GM19193 (cell line): ENCODE measurements at regions not wholly inside any gene's neighbourhood (a gene's known extent, or its start where the extent isn't known, plus 50 kb on each side); places are given as distances from the start of the nearest gene placed in this dataset.

Source experiments
- POLR2A ChIP-seq: IDR thresholded peaks from 4 replicates; pipeline ENCODE4 v1.6.1; 2011; ENCODE audit not compliant: insufficient read depth, insufficient read length; ENCODE audit errors: extremely low read depth

GRCh38 chr12:131390412-131391334 is 320.2 kb upstream of the SFSWAP start:
- TF ChIP-seq POLR2A = no peak

DNA sequence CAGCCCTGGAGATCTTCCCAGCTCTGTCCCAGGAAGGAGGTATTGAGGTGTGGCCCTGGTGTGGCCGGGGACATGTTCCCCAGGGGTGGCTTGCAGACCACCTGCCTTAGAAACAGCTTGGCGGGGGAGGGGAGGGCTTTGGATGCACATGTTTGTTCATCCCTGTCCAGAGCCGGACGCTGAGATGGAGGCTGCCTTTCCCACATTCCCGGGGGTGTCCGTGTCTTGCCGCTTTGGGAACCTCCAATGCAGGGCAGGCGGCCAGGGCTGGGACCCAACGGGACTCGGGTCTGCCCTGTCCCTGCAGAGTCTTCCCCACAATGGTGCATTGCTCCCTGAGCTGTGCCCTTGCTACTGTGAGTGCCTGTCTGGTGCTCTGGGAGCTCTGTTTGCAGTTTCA is 319.5 kb upstream of the SFSWAP start:
- TF ChIP-seq POLR2A = no peak

DNA sequence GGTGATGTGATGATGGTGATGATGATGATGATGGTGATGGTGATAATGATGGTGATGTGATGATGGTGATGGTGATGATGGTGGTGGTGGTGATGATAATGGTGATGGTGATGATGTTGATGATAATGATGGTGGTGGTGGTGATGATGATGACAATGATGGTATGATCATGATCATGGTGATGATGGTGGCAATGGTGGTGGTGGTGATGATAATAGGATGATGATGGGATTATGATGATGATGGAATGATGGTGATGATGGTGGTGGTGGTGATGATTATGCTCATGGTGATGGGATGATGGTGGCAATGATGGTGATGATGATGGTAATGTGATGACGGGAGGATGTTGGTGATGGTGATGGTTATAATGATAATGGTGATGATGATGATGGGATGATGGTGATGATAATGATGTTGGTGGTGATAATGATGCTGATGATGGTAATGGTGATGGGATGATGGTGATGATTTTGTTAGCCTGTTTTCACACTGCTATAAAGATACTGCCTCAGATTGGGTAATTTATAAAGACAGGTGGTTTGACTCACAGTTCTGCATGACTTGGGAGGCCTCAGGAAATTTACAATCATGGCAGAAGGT is 314.8 kb upstream of the SFSWAP start:
- no peak for TF ChIP-seq POLR2A

GRCh38 chr12:131397493-131398181 is 313.3 kb upstream of the SFSWAP start:
- TF ChIP-seq POLR2A = no peak

DNA sequence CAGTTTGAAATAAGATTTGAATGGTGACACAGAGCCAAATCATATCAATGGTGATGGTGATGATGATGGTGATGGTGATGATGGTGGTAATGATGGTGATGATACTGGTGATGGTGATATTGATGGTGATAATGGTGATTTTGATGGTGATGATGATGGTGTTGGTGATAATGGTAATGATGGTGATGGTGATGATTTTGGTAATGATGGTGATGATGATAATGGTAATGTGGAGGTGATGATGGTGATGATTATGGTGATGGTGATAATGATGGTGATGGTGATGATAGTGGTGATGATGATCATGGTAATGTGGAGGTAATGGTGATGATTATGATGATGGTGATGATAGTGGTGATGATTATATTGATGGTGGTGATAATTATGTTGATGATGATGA is 311.9 kb upstream of the SFSWAP start:
- TF ChIP-seq POLR2A = no peak

GRCh38 chr12:131402781-131403396 is 308.0 kb upstream of the SFSWAP start:
- no peak for TF ChIP-seq POLR2A

GRCh38 chr12:131403676-131404075 is 307.2 kb upstream of the SFSWAP start:
- no peak for TF ChIP-seq POLR2A

- no peak for TF ChIP-seq POLR2A
Observed at GRCh38 chr12:131404705-131405104, 306.2 kb upstream of the SFSWAP start.

- no peak for TF ChIP-seq POLR2A
Observed at GRCh38 chr12:131407221-131408035, 303.5 kb upstream of the SFSWAP start.

DNA sequence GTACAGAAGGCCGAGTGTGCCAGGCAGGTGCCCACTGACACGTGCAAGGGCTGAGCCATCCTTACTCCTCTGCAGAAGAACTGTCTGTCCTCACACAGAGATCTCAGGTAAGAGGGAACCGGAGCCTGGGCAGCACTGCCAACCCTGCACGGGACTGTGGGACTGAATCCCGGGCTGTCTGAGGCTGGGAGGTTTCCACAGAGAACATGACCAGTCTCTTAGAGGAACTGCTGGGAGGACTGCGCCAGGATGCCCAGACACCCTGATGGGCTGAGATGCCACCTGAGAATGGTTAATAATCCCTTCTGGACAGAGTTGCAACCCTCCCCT is 302.9 kb upstream of the SFSWAP start:
- TF ChIP-seq POLR2A = no peak

DNA sequence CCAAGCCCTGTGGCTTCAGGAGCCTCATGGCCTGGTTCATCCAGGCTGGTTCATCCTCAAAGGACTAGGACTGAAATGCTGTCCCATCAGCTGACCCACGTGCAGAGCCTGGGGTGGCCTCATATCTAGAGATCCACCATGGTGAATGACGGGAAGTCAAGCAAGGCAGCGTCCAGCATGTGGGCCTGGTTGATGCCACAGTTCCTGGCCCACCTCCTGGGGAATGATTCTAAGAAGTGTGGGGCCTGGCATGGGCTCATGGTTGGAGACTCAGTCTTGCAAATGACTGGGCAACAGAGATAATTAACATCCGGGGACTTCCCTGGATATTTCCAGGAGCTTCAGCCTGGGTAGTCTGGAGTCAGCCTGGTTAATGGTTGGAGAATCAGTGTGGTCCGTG is 302.4 kb upstream of the SFSWAP start:
- no peak for TF ChIP-seq POLR2A

GRCh38 chr12:131409211-131409610 is 301.7 kb upstream of the SFSWAP start:
- no peak for TF ChIP-seq POLR2A

- no peak for TF ChIP-seq POLR2A
Observed at GRCh38 chr12:131413006-131413405, 297.9 kb upstream of the SFSWAP start.

- TF ChIP-seq POLR2A = no peak
Observed at GRCh38 chr12:131413471-131413870, 297.4 kb upstream of the SFSWAP start.
